ENCODE measurements at regions not wholly inside any gene's neighbourhood (a gene's known extent, or its start where the extent isn't known, plus 50 kb on each side); places are given as distances from the start of the nearest gene placed in this dataset.

DNA sequence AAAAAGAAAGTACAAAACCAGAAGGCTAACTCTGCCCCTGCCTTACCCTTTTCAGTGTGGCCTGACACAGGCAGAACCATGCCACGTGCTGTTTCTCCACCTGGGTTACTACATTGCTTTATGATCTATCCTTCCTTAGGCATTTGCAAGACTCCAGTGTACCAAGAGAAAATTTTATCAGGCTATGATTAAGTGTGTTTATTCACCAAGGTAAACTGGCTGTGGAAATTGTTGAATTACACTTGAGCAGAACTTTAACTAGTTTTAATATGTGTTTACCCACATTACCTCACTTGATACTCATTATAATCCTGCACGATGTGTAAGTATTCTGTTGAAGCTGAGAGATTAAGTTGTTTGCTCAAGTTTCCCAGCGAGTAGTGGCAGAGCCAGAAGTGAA lies 129.7 kb upstream of the MYOCD start:
- TF ChIP-seq, protein P1, sequence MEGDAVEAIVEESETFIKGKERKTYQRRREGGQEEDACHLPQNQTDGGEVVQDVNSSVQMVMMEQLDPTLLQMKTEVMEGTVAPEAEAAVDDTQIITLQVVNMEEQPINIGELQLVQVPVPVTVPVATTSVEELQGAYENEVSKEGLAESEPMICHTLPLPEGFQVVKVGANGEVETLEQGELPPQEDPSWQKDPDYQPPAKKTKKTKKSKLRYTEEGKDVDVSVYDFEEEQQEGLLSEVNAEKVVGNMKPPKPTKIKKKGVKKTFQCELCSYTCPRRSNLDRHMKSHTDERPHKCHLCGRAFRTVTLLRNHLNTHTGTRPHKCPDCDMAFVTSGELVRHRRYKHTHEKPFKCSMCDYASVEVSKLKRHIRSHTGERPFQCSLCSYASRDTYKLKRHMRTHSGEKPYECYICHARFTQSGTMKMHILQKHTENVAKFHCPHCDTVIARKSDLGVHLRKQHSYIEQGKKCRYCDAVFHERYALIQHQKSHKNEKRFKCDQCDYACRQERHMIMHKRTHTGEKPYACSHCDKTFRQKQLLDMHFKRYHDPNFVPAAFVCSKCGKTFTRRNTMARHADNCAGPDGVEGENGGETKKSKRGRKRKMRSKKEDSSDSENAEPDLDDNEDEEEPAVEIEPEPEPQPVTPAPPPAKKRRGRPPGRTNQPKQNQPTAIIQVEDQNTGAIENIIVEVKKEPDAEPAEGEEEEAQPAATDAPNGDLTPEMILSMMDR (IDR thresholded peaks at IDR 0.05; ENCODE audit: low read depth, low read length): no peak
- Histone ChIP-seq H3K4me1 (no peaks in the 10 kb centered on the region), H3K27me3 (no peaks in the 10 kb centered on the region), H3K9me3 (no peaks in the 10 kb centered on the region), H3K36me3 (no peaks in the 10 kb centered on the region), H3K4me3 (ENCODE audit: low read depth, low read length) (no peak overlapping the region)
- DNase-seq: no peak

GRCh38 chr17:12536472-12536871 lies 129.2 kb upstream of the MYOCD start:
- TF ChIP-seq, protein P1 (IDR thresholded peaks at IDR 0.05; ENCODE audit: low read depth, low read length): no peak
- Histone ChIP-seq H3K36me3 (no peaks in the 10 kb centered on the region), H3K4me3 (ENCODE audit: low read depth, low read length) (no peak overlapping the region), H3K4me1 (no peaks in the 10 kb centered on the region), H3K9me3 (no peaks in the 10 kb centered on the region), H3K27me3 (no peaks in the 10 kb centered on the region)
- DNase-seq: no peak

- no peaks in the 10 kb centered on the region for H3K9me3 ChIP-seq
- H3K4me3 ChIP-seq (ENCODE audit: low read depth, low read length): no peak overlapping the region
- H3K27me3 ChIP-seq: no peaks in the 10 kb centered on the region
- no peak for DNase-seq
- TF ChIP-seq, protein P1 (IDR thresholded peaks at IDR 0.05; ENCODE audit: low read depth, low read length): no peak
- no peaks in the 10 kb centered on the region for H3K36me3 ChIP-seq
- H3K4me1 ChIP-seq: no peaks in the 10 kb centered on the region
These were observed 128.3 kb upstream of the MYOCD start for GRCh38 chr17:12537436-12537835.

DNA sequence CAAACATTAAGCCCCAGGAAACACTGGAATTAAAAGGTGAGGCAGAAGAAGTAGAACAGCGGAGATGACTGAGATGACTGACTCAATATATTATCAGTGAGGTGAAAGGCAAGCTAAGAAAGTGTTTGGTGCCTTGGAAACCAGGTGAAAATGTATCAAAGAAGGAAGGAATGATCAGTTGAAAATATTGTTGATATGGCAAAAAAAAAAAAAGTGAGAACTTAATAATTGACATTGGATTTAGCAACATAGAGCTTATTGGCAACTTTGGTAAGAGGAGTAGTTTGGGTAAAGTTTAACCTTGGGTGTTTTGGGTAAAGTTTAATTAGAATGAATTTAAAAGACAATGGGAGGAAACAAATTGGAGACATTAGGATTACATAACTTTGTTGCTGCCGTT lies 127.7 kb upstream of the MYOCD start:
- DNase-seq: no peak
- no peaks in the 10 kb centered on the region for H3K4me1 ChIP-seq
- H3K36me3 ChIP-seq: no peaks in the 10 kb centered on the region
- H3K4me3 ChIP-seq (ENCODE audit: low read depth, low read length): no peak overlapping the region
- no peaks in the 10 kb centered on the region for H3K9me3 ChIP-seq
- H3K27me3 ChIP-seq: no peaks in the 10 kb centered on the region
- TF ChIP-seq, protein P1 (IDR thresholded peaks at IDR 0.05; ENCODE audit: low read depth, low read length): no peak

DNA sequence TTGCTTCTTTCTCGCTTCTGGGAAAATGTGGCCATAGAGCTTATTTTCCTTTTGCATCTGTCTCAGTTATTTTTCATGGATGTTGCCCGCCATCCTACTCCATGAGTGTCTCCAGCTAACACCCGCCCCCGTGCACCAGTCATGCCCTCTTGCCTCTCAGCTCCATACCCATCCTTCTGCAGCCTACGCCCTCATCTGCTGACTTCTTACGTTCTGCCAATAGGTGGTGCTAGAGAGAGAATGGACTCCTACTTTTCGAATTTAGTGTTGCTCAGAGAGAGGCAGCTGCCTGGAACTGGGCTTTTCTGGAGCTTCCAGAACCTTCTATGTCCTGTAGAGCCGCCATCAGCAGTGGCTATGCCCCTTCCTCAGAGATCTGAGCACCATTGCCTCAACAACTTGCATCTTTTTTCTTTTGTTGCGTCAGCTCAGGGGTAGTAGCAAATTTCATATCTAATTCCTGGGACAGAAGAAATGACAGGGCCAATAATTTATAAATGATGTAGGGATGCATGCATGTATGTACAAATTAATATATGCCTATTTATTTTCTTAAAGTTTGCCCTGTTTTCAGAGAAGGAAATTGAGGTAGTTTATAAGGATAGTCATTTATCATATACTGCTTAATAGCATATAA lies 119.7 kb upstream of the MYOCD start:
- Histone ChIP-seq H3K36me3 (no peaks in the 10 kb centered on the region), H3K27me3 (no peaks in the 10 kb centered on the region), H3K4me1 (no peaks in the 10 kb centered on the region), H3K9me3 (no peaks in the 10 kb centered on the region), H3K4me3 (ENCODE audit: low read depth, low read length) (no peak overlapping the region)
- DNase-seq: peak; percentile 5
- TF ChIP-seq, protein P1 (IDR thresholded peaks at IDR 0.05; ENCODE audit: low read depth, low read length): peak; percentile 59

- no peak overlapping the region for H3K4me3 ChIP-seq (ENCODE audit: low read depth, low read length)
- H3K36me3 ChIP-seq: no peaks in the 10 kb centered on the region
- no peaks in the 10 kb centered on the region for H3K9me3 ChIP-seq
- H3K27me3 ChIP-seq: no peaks in the 10 kb centered on the region
- TF ChIP-seq, protein P1 (IDR thresholded peaks at IDR 0.05; ENCODE audit: low read depth, low read length): no peak
- H3K4me1 ChIP-seq: no peaks in the 10 kb centered on the region
- DNase-seq: no peak
These were observed 118.7 kb upstream of the MYOCD start for GRCh38 chr17:12546983-12547382.
